ENCODE measurements at regions not wholly inside any gene's neighbourhood (a gene's known extent, or its start where the extent isn't known, plus 50 kb on each side); places are given as distances from the start of the nearest gene placed in this dataset.

DNA sequence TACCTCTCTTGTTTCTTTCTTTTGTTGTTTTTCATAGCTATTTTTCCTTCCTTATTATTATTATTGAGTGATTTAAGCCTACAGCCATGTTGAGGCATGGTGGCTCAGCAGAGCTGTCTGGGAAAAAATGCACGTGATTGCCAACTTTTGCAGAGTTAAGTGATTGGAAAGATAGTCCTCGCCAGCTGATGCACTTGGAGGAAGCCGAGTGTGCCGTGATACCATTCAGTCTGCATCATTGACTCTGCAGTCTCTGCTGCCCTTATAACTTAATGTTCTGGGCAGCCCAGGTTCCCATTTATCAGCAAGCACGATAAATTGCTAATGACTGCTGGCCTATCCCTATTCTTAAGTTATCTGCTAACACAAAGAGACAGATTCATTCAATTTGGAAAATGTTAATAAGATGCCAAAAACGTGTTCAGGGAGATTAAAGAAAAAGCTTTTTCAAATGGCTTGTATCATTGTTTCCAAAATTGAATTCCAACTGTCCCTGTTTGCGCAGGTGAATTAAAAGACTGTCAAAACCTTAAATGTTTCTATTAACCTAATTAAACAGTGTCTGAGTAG, 232.9 kb upstream of the NPY start:
- TF ChIP-seq, protein P1, sequence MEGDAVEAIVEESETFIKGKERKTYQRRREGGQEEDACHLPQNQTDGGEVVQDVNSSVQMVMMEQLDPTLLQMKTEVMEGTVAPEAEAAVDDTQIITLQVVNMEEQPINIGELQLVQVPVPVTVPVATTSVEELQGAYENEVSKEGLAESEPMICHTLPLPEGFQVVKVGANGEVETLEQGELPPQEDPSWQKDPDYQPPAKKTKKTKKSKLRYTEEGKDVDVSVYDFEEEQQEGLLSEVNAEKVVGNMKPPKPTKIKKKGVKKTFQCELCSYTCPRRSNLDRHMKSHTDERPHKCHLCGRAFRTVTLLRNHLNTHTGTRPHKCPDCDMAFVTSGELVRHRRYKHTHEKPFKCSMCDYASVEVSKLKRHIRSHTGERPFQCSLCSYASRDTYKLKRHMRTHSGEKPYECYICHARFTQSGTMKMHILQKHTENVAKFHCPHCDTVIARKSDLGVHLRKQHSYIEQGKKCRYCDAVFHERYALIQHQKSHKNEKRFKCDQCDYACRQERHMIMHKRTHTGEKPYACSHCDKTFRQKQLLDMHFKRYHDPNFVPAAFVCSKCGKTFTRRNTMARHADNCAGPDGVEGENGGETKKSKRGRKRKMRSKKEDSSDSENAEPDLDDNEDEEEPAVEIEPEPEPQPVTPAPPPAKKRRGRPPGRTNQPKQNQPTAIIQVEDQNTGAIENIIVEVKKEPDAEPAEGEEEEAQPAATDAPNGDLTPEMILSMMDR (IDR thresholded peaks at IDR 0.05): no peak
- TF ChIP-seq EP300 (IDR thresholded peaks at IDR 0.05) (no peak), POLR2AphosphoS5 (IDR thresholded peaks at IDR 0.05) (no peak)
